OCI-LY1 (cell line): ENCODE measurements at regions not wholly inside any gene's neighbourhood (a gene's known extent, or its start where the extent isn't known, plus 50 kb on each side); places are given as distances from the start of the nearest gene placed in this dataset.

Experiments
- H2AFZ ChIP-seq: fragments of 200-600 bp; sonication (generic), shearing (Covaris generic); 2 replicates; pipeline ENCODE4 v1.6.0; 2014; ENCODE audit warnings: antibody characterized with exemption, mild to moderate bottlenecking, low read length
- H3F3A ChIP-seq: fragments of 200-600 bp; sonication (generic), shearing (Covaris generic); 2 replicates; pipeline ENCODE4 v1.6.0; 2014; ENCODE audit warnings: mild to moderate bottlenecking, antibody characterized with exemption, low read length, moderate library complexity; ENCODE audit not compliant: insufficient read depth
- H3K27ac ChIP-seq: fragments of 200-600 bp; sonication (generic); 2 replicates; pipeline ENCODE4 v1.5.1; 2014; ENCODE audit warnings: low read length, mixed run types, mild to moderate bottlenecking, low read depth; ENCODE audit not compliant: poor library complexity, severe bottlenecking
- H3K27me3 ChIP-seq: fragments of 200-600 bp; sonication (generic); 2 replicates; pipeline ENCODE4 v1.6.0; 2014; ENCODE audit warnings: antibody characterized with exemption, mild to moderate bottlenecking, low read length, moderate library complexity; ENCODE audit not compliant: insufficient read depth
- H3K36me3 ChIP-seq: fragments of 200-600 bp; sonication (generic); 2 replicates; pipeline ENCODE4 v1.6.1; 2014; ENCODE audit warnings: mild to moderate bottlenecking, antibody characterized with exemption, low read length, moderate library complexity, mixed read lengths; ENCODE audit not compliant: insufficient read depth
- H3K4me1 ChIP-seq: fragments of 200-600 bp; sonication (generic); 2 replicates; pipeline ENCODE4 v1.5.1; 2014; ENCODE audit warnings: mild to moderate bottlenecking, low read length, moderate library complexity; ENCODE audit not compliant: insufficient read depth, severe bottlenecking
- H3K4me2 ChIP-seq: fragments of 200-600 bp; sonication (generic), shearing (Covaris generic); 2 replicates; pipeline ENCODE4 v1.6.1; 2014; ENCODE audit warnings: low read length
- H3K4me3 ChIP-seq: fragments of 200-600 bp; sonication (generic); 2 replicates; pipeline ENCODE4 v1.5.1; 2014; ENCODE audit warnings: low read length, low read depth, mild to moderate bottlenecking, mixed read lengths; ENCODE audit not compliant: poor library complexity, severe bottlenecking
- H3K79me2 ChIP-seq: fragments of 200-600 bp; shearing (Covaris generic); 2 replicates; pipeline ENCODE4 v1.6.1; 2016; ENCODE audit warnings: mixed run types, low read length, mixed read lengths; ENCODE audit not compliant: insufficient read depth
- H3K9ac ChIP-seq: fragments of 200-600 bp; sonication (generic), shearing (Covaris generic); 2 replicates; pipeline ENCODE4 v1.6.1; 2014; ENCODE audit warnings: mild to moderate bottlenecking, low read length, mixed read lengths
- H3K9me2 ChIP-seq: fragments of 200-600 bp; sonication (generic), shearing (Covaris generic); 2 replicates; pipeline ENCODE4 v1.6.1; 2014; ENCODE audit warnings: low read depth, mild to moderate bottlenecking, low read length, mixed read lengths
- H3K9me3 ChIP-seq: fragments of 200-600 bp; shearing (Covaris generic); 2 replicates; pipeline ENCODE4 v1.6.1; 2014; ENCODE audit warnings: low read length, mixed read lengths
- H4K20me1 ChIP-seq: fragments of 200-600 bp; sonication (generic), shearing (Covaris generic); 2 replicates; pipeline ENCODE4 v1.6.0; 2016; ENCODE audit warnings: mild to moderate bottlenecking, low read length; ENCODE audit not compliant: insufficient read depth
- CTCF ChIP-seq: fragments of 200-600 bp; sonication (generic), shearing (Covaris generic); IDR thresholded peaks from 2 replicates; pipeline ENCODE4 v1.5.1; 2017; ENCODE audit warnings: mild to moderate bottlenecking, antibody characterized with exemption, low read length, moderate library complexity, mixed read lengths

GRCh38 chr13:29901710-29902631 is 51.6 kb upstream of the UBL3 start:
- Histone ChIP-seq H3F3A (no peaks in the 10 kb centered on the region), H2AFZ (no peak overlapping the region), H3K4me2 (no peak overlapping the region), H3K36me3 (no peaks in the 10 kb centered on the region), H3K79me2 (no peaks in the 10 kb centered on the region), H3K27me3 (no peaks in the 10 kb centered on the region), H3K4me3 (no peak overlapping the region), H3K9me3 (no peaks in the 10 kb centered on the region), H4K20me1 (no peaks in the 10 kb centered on the region), H3K9me2 (no peaks in the 10 kb centered on the region), H3K4me1 (no peaks in the 10 kb centered on the region), H3K27ac (no peak overlapping the region), H3K9ac (no peak overlapping the region)
- no peak for TF ChIP-seq CTCF
